K562 (cell line): ENCODE measurements at regions not wholly inside any gene's neighbourhood (a gene's known extent, or its start where the extent isn't known, plus 50 kb on each side); places are given as distances from the start of the nearest gene placed in this dataset.
"Not testable (repeated sequence)": the region's sequence is repeated elsewhere in the genome, so short reads cannot be mapped to it uniquely, and the experiment has no call there.

Experiments used
- ATAC-seq: fragments of 200-7000 bp; cut with Tn5 transposase; 3 replicates; pipeline ENCODE4 v1.9.1; 2020; ENCODE audit warnings: moderate library complexity
- BruUV-seq: library from RNA; stranded (reverse); fragments of 400-500 nt; replicated peaks from 2 replicates; lab custom pipeline; 2021; lab: Mats Ljungman, UMichigan
- CTCF ChIA-PET: fragments of 300-600 bp; formaldehyde crosslinking; extraction: SDS; loops from one replicate; lab custom pipeline; 2021; ENCODE audit warnings: low intra/inter-chr PET ratio; lab: Yijun Ruan, JAX
- POLR2A ChIA-PET: fragments of 300-600, 350-650 bp; sonication (Branson Sonifier 250); formaldehyde crosslinking; extraction: SDS; loops from one replicate; lab custom pipeline; 2021; ENCODE audit warnings: antibody characterized with exemption, inconsistent platforms; lab: Yijun Ruan, JAX
- DNase-seq, 4 experiments: peaks; one replicate each; pipeline versions ENCODE4 v3.0.0 to v3.0.0-alpha.2; 2011 to 2018; ENCODE audit warnings: low spot score in 3 of 4, mixed read lengths in 3 of 4; ENCODE audit errors: extremely low read depth in 1 of 4
- FAIRE-seq: peaks from 2 replicates; lab custom pipeline; 2011; peaks lifted over from hg19 to GRCh38; lab: Jason Lieb, UNC
- H2AFZ ChIP-seq: 2 replicates; pipeline ENCODE4 v1.6.0; 2011; ENCODE audit warnings: low read depth, low read length, control low read depth, inconsistent platforms
- H3K27ac ChIP-seq: fragments of 200-600 bp; 3 replicates; pipeline ENCODE4 v1.8.0; 2011; ENCODE audit warnings: low read depth, mild to moderate bottlenecking, control low read depth, inconsistent platforms, low read length, moderate library complexity, mixed read lengths; ENCODE audit errors: extremely low read depth
- H3K27me3 ChIP-seq, 2 experiments: fragments of 300-600 bp in 1 of 2; 2 replicates in 1 of 2; 3 replicates in 1 of 2; pipeline versions ENCODE4 v1.6.0 to v1.8.0; 2011; ENCODE audit warnings: inconsistent platforms in 2 of 2, low read length in 2 of 2, mild to moderate bottlenecking in 1 of 2, mixed read lengths in 1 of 2, moderate library complexity in 1 of 2; ENCODE audit not compliant: control insufficient read depth in 2 of 2, insufficient read depth in 2 of 2
- H3K36me3 ChIP-seq: fragments of 300-600 bp; 3 replicates; pipeline ENCODE4 v1.8.0; 2011; ENCODE audit warnings: mild to moderate bottlenecking, low read length, inconsistent platforms; ENCODE audit not compliant: control insufficient read depth, insufficient read depth
- H3K4me1 ChIP-seq, 2 experiments: fragments of 200-600 bp in 1 of 2; replicated peaks in 1 of 2; 2 replicates in 1 of 2; 3 replicates in 1 of 2; pipeline versions ENCODE4 v1.5.1 to v1.8.0; 2011; ENCODE audit warnings: inconsistent platforms in 2 of 2, low read length in 2 of 2, mild to moderate bottlenecking in 1 of 2, mixed read lengths in 1 of 2, moderate library complexity in 1 of 2; ENCODE audit not compliant: control insufficient read depth in 2 of 2, insufficient read depth in 2 of 2
- H3K4me2 ChIP-seq: 2 replicates; pipeline ENCODE4 v1.6.1; 2011; ENCODE audit warnings: low read length, control low read depth, inconsistent platforms, mixed read lengths; ENCODE audit not compliant: insufficient read depth
- H3K4me3 ChIP-seq: fragments of 200-600 bp; sonication (generic), shearing (Covaris generic); 2 replicates; pipeline ENCODE4 v1.5.1; 2016; ENCODE audit warnings: control low read depth, inconsistent platforms
- H3K79me2 ChIP-seq: fragments of 200-600 bp; 3 replicates; pipeline ENCODE4 v1.8.0; 2011; ENCODE audit warnings: low read length, inconsistent platforms; ENCODE audit not compliant: control insufficient read depth, insufficient read depth
- H3K9ac ChIP-seq, 2 experiments: 2 replicates each; pipeline versions ENCODE4 v1.6.0 to v1.6.1; 2011; ENCODE audit warnings: low read depth in 2 of 2, low read length in 2 of 2, control low read depth in 1 of 2, inconsistent platforms in 1 of 2, mild to moderate bottlenecking in 1 of 2, mixed read lengths in 1 of 2; ENCODE audit not compliant: insufficient read depth in 1 of 2
- H3K9me1 ChIP-seq: one replicate; pipeline ENCODE4 v1.6.0; 2011; ENCODE audit warnings: inconsistent platforms, mild to moderate bottlenecking, low read length, moderate library complexity; ENCODE audit not compliant: control insufficient read depth, insufficient read depth
- H3K9me3 ChIP-seq: replicated peaks from 2 replicates; pipeline ENCODE4 v1.5.1; 2011; ENCODE audit warnings: low read depth, low read length, inconsistent platforms; ENCODE audit not compliant: control insufficient read depth, insufficient read depth
- H4K20me1 ChIP-seq: replicated peaks from 2 replicates; pipeline ENCODE4 v1.6.1; 2011; ENCODE audit warnings: low read length, inconsistent platforms, mixed read lengths; ENCODE audit not compliant: control insufficient read depth, insufficient read depth
- CBFB ChIP-seq: sonication (generic); formaldehyde crosslinking; IDR thresholded peaks from 2 replicates; pipeline ENCODE4 v1.4.0; 2020; ENCODE audit warnings: mild to moderate bottlenecking, missing genetic modification reagents
- E2F8 ChIP-seq: fragments of 450-650 bp; IDR thresholded peaks from 2 replicates; pipeline ENCODE4 v1.7.1; 2018; ENCODE audit warnings: mild to moderate bottlenecking, low read depth; ENCODE audit not compliant: partially characterized antibody
- EGR1 ChIP-seq: fragments of 450-650 bp; conservative IDR thresholded peaks from 2 replicates; pipeline ENCODE4 v1.6.1; 2017; ENCODE audit warnings: mild to moderate bottlenecking
- NFE2 ChIP-seq: IDR thresholded peaks from 2 replicates; pipeline ENCODE4 v1.6.1; 2014; ENCODE audit warnings: antibody characterized with exemption, low read depth
- WGBS: fragments of 100-300 bp; shearing (Covaris generic); methylation state at CpG from one replicate; pipeline ENCODE4 v1.1.6; 2016; ENCODE audit warnings: low coverage, mixed read lengths; ENCODE audit not compliant: insufficient coverage; ENCODE audit errors: missing lambda C conversion rate; 5-methylcytosine and 5-hydroxymethylcytosine counted together
- in situ Hi-C: fragments of 300-500 bp; cut with MboI; formaldehyde crosslinking; loops from 4 replicates; pipeline ENCODE4 v1.15.0; 2018; ENCODE audit warnings: inconsistent platforms, mixed read lengths
- intact Hi-C: fragments of 100-400 bp; cut with micrococcal nuclease; formaldehyde crosslinking; loops from 2 replicates; pipeline ENCODE4 v1.14.2; 2022

GRCh38 chr3:11908981-11909698 lies 62.5 kb upstream of the TAMM41 start:
- in situ Hi-C loops (no loop called here), intact Hi-C loops (no loop called here)
- ATAC-seq (no peak), FAIRE-seq (no peak), DNase-seq (no peak)
- BruUV-seq: no TSS peak
- ChIA-PET POLR2A (no interaction called here), CTCF (no interaction called here)
- Histone ChIP-seq H3K4me1 (no peaks in the 10 kb centered on the region; a peak in 1 of 5 replicates), H3K9me1 (no peaks in the 10 kb centered on the region), H3K27ac (no peak overlapping the region), H3K79me2 (no peaks in the 10 kb centered on the region), H3K27me3 (peaks cover 10 to 79% of the 10 kb centered on the region in 2 experiments), H3K4me3 (no peak overlapping the region), H3K36me3 (no peaks in the 10 kb centered on the region), H3K9ac (no peak overlapping the region), H2AFZ (no peak overlapping the region), H3K9me3 (no peaks in the 10 kb centered on the region), H4K20me1 (no peaks in the 10 kb centered on the region), H3K4me2 (no peak overlapping the region)
- WGBS: 2% methylated on average over 22 of the region's 22 CpGs
- peak; percentile 44 for TF ChIP-seq EGR1
- no peak for TF ChIP-seq NFE2

DNA sequence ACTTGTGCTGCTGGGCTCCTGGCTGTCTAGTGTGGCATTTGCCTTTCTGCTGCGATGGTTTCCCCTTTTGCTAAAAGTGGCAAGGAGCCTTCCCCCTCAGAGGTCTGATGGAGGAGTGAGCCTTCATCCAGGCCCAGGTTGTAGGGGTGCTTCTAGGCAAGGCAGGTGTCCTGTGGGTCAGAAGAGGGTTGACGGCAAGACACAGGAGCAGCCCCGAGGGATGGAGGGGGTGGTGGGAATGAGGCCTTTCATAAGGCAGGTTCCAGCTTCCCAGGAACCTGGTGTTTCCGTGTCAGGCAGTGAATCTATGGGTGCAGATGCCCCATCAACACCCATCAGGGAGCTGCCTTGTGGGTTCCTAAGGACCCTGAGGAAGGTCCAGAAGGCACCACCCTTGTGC lies 63.0 kb upstream of the TAMM41 start:
- no peak for ATAC-seq
- Histone ChIP-seq H3K27me3 (peaks cover 10 to 79% of the 10 kb centered on the region in 2 experiments), H3K4me1 (no peaks in the 10 kb centered on the region; a peak in 1 of 5 replicates), H3K36me3 (no peaks in the 10 kb centered on the region), H3K4me3 (no peak overlapping the region), H3K9me1 (no peaks in the 10 kb centered on the region), H3K79me2 (no peaks in the 10 kb centered on the region), H3K9ac (no peak overlapping the region), H4K20me1 (no peaks in the 10 kb centered on the region), H3K27ac (no peak overlapping the region), H2AFZ (no peak overlapping the region), H3K9me3 (no peaks in the 10 kb centered on the region), H3K4me2 (no peak overlapping the region)
- BruUV-seq: no TSS peak
- no peak for FAIRE-seq
- DNase-seq: no peak
- ChIA-PET CTCF (no interaction called here), POLR2A (interaction anchor here (0.6 kb wide), 1 partner anchor 9 kb away, joined by 3 read pairs; no protein-coding TSS in a partner anchor)
- WGBS: 3% methylated on average over 4 of the region's 4 CpGs
- no peak for TF ChIP-seq E2F8
- no peak for TF ChIP-seq CBFB (CRISPR knock-in tag)
- intact Hi-C loops: no loop called here
- in situ Hi-C loops: no loop called here

GRCh38 chr3:11910216-11910930 lies 63.7 kb upstream of the TAMM41 start:
- in situ Hi-C loops, H3K9me1 ChIP-seq, H2AFZ ChIP-seq, H3K9me3 ChIP-seq, CTCF ChIA-PET, H4K20me1 ChIP-seq, H3K4me2 ChIP-seq, DNase-seq, ATAC-seq, H3K27ac ChIP-seq, H3K4me3 ChIP-seq, H3K36me3 ChIP-seq, BruUV-seq, intact Hi-C loops, H3K9ac ChIP-seq, H3K79me2 ChIP-seq, H3K4me1 ChIP-seq: not testable (repeated sequence)
- peaks cover 10 to 81% of the 10 kb centered on the region in 2 experiments for H3K27me3 ChIP-seq
- POLR2A ChIA-PET: interaction anchor here (0.6 kb wide), 1 partner anchor 10 kb away, joined by 3 read pairs; no protein-coding TSS in a partner anchor
- peak; percentile 55 for FAIRE-seq
- WGBS: 0% methylated on average over 4 of the region's 5 CpGs
